Vagina (tissue), 2 donors: ENCODE measurements at regions not wholly inside any gene's neighbourhood (a gene's known extent, or its start where the extent isn't known, plus 50 kb on each side); places are given as distances from the start of the nearest gene placed in this dataset.
"Not testable (repeated sequence)": the region's sequence is repeated elsewhere in the genome, so short reads cannot be mapped to it uniquely, and the experiment has no call there.

Source experiments
- DNase-seq, 2 donors: peaks; one replicate each; pipeline ENCODE4 v3.0.0-alpha.2; 2017; ENCODE audit errors: extremely low spot score in 2 of 2
- H3K27ac ChIP-seq: fragments of 200-600 bp; sonication (generic); one replicate; pipeline ENCODE4 v1.5.1; 2019
- H3K27me3 ChIP-seq: fragments of 200-600 bp; sonication (generic); one replicate; pipeline ENCODE4 v1.5.1; 2019
- H3K36me3 ChIP-seq, 2 donors: fragments of 200-600 bp; sonication (generic); one replicate each; pipeline ENCODE4 v1.5.1; 2017 to 2019
- H3K4me1 ChIP-seq: fragments of 200-600 bp; sonication (generic); one replicate; pipeline ENCODE4 v1.5.1; 2019
- H3K4me3 ChIP-seq, 2 donors: fragments of 200-600 bp; sonication (generic); 1 replicate in 1 of 2; 2 replicates in 1 of 2; pipeline ENCODE4 v1.5.1; 2016 to 2019
- H3K9me3 ChIP-seq: fragments of 200-600 bp; sonication (generic); one replicate; pipeline ENCODE4 v1.5.1; 2019
- CTCF ChIP-seq, 3 experiments: fragments of 450-650 bp in 2 of 3; fragments of 200-600 bp in 1 of 3; sonication (generic) in 1 of 3; IDR thresholded peaks; one replicate each; pipeline ENCODE4 v1.5.1; 2017 to 2019; ENCODE audit warnings: antibody characterized with exemption in 3 of 3, mild to moderate bottlenecking in 2 of 3, moderate library complexity in 2 of 3
- POLR2A ChIP-seq, 2 donors: fragments of 450-650 bp; IDR thresholded peaks; one replicate each; pipeline ENCODE4 v1.6.1; 2017; ENCODE audit warnings: antibody characterized with exemption in 2 of 2, mild to moderate bottlenecking in 2 of 2, moderate library complexity in 2 of 2
- POLR2AphosphoS5 ChIP-seq, 2 donors: sonication (generic); formaldehyde crosslinking; IDR thresholded peaks; one replicate each; pipeline ENCODE4 v1.9.0; 2017; ENCODE audit warnings: antibody characterized with exemption in 2 of 2, mild to moderate bottlenecking in 2 of 2, low read depth in 1 of 2; ENCODE audit not compliant: insufficient read depth in 1 of 2
- intact Hi-C: fragments of 100-400 bp; cut with DNase I; formaldehyde crosslinking; loops from one replicate; pipeline ENCODE4 v1.15.1; 2023

GRCh38 chrX:953879-954482 lies 258.5 kb downstream of the CRLF2 start:
- Histone ChIP-seq H3K27ac (no peak overlapping the region), H3K4me1 (no peaks in the 10 kb centered on the region), H3K36me3 (no peaks in the 10 kb centered on the region), H3K27me3 (no peaks in the 10 kb centered on the region), H3K4me3 (no peak overlapping the region), H3K9me3 (no peaks in the 10 kb centered on the region)
- TF ChIP-seq CTCF (IDR thresholded peaks at IDR 0.05) (no peak), POLR2AphosphoS5 (IDR thresholded peaks at IDR 0.05; ENCODE audit: insufficient read depth in 1 of 2, low read depth in 1 of 2) (no peak), POLR2A (IDR thresholded peaks at IDR 0.05) (no peak)
- intact Hi-C loops, result no loop called here
- no peak for DNase-seq

GRCh38 chrX:952816-953215 lies 259.6 kb downstream of the CRLF2 start:
- intact Hi-C loops, result no loop called here
- H3K27ac ChIP-seq, result no peak overlapping the region
- TF ChIP-seq POLR2A (IDR thresholded peaks at IDR 0.05) (no peak), CTCF (IDR thresholded peaks at IDR 0.05) (no peak)
- DNase-seq, result peak in 1 of 2 donors; percentile 58
- H3K27me3 ChIP-seq, result no peaks in the 10 kb centered on the region
- H3K4me1 ChIP-seq, result no peaks in the 10 kb centered on the region
- H3K9me3 ChIP-seq, result no peaks in the 10 kb centered on the region
- H3K36me3 ChIP-seq, result no peaks in the 10 kb centered on the region
- no peak overlapping the region for H3K4me3 ChIP-seq

- H3K4me1 ChIP-seq, H3K36me3 ChIP-seq, H3K9me3 ChIP-seq, intact Hi-C loops, H3K4me3 ChIP-seq, H3K27me3 ChIP-seq, H3K27ac ChIP-seq: not testable (repeated sequence)
- peak in 1 of 2 donors; percentile 22 for DNase-seq
Observed at GRCh38 chrX:947262-947661, 265.2 kb downstream of the CRLF2 start.

DNA sequence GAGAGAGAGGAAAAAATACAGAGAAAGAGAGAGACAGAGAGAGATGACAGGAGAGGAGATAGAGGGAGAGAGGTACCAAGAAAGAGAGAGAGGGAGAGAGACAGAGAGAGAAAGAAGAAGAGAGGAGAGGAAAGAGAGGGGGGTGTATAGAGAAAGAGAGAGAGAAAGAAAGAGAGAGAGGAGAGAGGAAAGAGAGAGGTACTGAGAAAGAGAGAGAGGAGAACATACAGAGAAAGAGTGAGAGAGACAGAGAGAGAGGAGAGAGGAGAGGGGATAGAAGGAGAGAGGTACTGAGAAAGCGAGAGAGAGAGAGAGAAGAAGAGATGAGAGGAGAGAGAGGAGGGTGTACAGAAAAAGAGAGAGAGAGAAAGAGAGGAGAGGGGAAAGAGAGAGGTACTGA lies 269.4 kb downstream of the CRLF2 start:
- no peak for TF ChIP-seq POLR2AphosphoS5 (IDR thresholded peaks at IDR 0.05; ENCODE audit: insufficient read depth in 1 of 2, low read depth in 1 of 2)
- no peak for TF ChIP-seq CTCF (IDR thresholded peaks at IDR 0.05)
- TF ChIP-seq POLR2A (IDR thresholded peaks at IDR 0.05), result no peak
- Histone ChIP-seq H3K4me1 (no peaks in the 10 kb centered on the region), H3K36me3 (no peaks in the 10 kb centered on the region), H3K9me3 (no peaks in the 10 kb centered on the region), H3K27me3 (no peaks in the 10 kb centered on the region), H3K4me3 (no peak overlapping the region), H3K27ac (no peak overlapping the region)
- intact Hi-C loops, result no loop called here
- no peak for DNase-seq

DNA sequence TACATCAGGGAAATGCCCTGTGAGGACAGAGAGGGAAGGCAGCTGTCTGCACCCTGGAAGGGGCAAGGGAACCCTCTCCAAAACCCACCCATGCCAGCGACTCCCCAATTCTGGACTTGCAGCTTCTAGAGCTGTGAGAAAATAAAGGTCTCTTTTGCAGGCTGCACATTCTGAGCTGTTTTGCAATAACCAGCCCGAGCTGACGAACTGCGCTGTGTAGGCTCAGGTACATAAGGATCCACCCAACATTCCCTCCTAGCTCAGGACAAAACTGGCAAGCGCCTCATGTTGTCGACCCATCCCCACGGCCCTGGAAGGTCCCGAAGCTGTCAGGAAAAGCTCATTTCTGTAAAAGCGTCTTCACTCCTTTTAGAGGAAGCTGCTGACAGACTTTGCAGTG lies 271.8 kb downstream of the CRLF2 start:
- Histone ChIP-seq H3K9me3 (no peaks in the 10 kb centered on the region), H3K36me3 (no peaks in the 10 kb centered on the region), H3K4me3 (no peak overlapping the region), H3K4me1 (no peaks in the 10 kb centered on the region), H3K27me3 (no peaks in the 10 kb centered on the region), H3K27ac (no peak overlapping the region)
- peak in 1 of 2 donors; percentile 52 for DNase-seq
- intact Hi-C loops, result no loop called here
- TF ChIP-seq POLR2AphosphoS5 (IDR thresholded peaks at IDR 0.05; ENCODE audit: insufficient read depth in 1 of 2, low read depth in 1 of 2) (no peak), CTCF (IDR thresholded peaks at IDR 0.05) (no peak), POLR2A (IDR thresholded peaks at IDR 0.05) (no peak)
